Smooth muscle cell (in vitro differentiated cells): ENCODE measurements at regions not wholly inside any gene's neighbourhood (a gene's known extent, or its start where the extent isn't known, plus 50 kb on each side); places are given as distances from the start of the nearest gene placed in this dataset.

Source experiments
- DNase-seq: peaks from one replicate; lab custom pipeline; 2025; ENCODE audit not compliant: unreplicated experiment; lab: John Stamatoyannopoulos, UW
- H2AFZ ChIP-seq: fragments of 200-600 bp; sonication (generic); 2 replicates; pipeline ENCODE4 v1.6.0; 2016; ENCODE audit warnings: antibody characterized with exemption, low read depth, mild to moderate bottlenecking
- H3F3A ChIP-seq: fragments of 200-600 bp; sonication (generic); 2 replicates; pipeline ENCODE4 v1.6.0; 2017; ENCODE audit warnings: antibody characterized with exemption, low read depth
- H3K27ac ChIP-seq: fragments of 200-600 bp; sonication (generic); 2 replicates; pipeline ENCODE4 v1.5.1; 2016; ENCODE audit warnings: low read depth, mild to moderate bottlenecking
- H3K27me3 ChIP-seq: fragments of 200-600 bp; sonication (generic); 2 replicates; pipeline ENCODE4 v1.6.1; 2016; ENCODE audit warnings: low read depth, mild to moderate bottlenecking
- H3K36me3 ChIP-seq: fragments of 200-600 bp; sonication (generic); 2 replicates; pipeline ENCODE4 v1.5.1; 2016; ENCODE audit warnings: low read depth
- H3K4me1 ChIP-seq: fragments of 200-600 bp; sonication (generic); 2 replicates; pipeline ENCODE4 v1.5.1; 2016; ENCODE audit warnings: low read depth
- H3K4me2 ChIP-seq: fragments of 200-600 bp; sonication (generic); 2 replicates; pipeline ENCODE4 v1.6.0; 2016; ENCODE audit warnings: mild to moderate bottlenecking
- H3K4me3 ChIP-seq: fragments of 200-600 bp; sonication (generic); 2 replicates; pipeline ENCODE4 v1.5.1; 2016; ENCODE audit warnings: mild to moderate bottlenecking
- H3K79me2 ChIP-seq: fragments of 200-600 bp; sonication (generic); 2 replicates; pipeline ENCODE4 v1.6.0; 2016; ENCODE audit warnings: low read depth, mild to moderate bottlenecking
- H3K9ac ChIP-seq: fragments of 200-600 bp; sonication (generic); 2 replicates; pipeline ENCODE4 v1.6.0; 2016; ENCODE audit warnings: low read depth
- H3K9me3 ChIP-seq: fragments of 200-600 bp; sonication (generic); replicated peaks from 2 replicates; pipeline ENCODE4 v1.5.1; 2016; ENCODE audit warnings: low read depth
- H4K20me1 ChIP-seq: fragments of 200-600 bp; sonication (generic); 2 replicates; pipeline ENCODE4 v1.6.0; 2016; ENCODE audit warnings: low read depth
- CTCF ChIP-seq: fragments of 200-600 bp; sonication (generic); IDR thresholded peaks from 2 replicates; pipeline ENCODE4 v1.5.1; 2017; ENCODE audit warnings: borderline replicate concordance, mild to moderate bottlenecking, antibody characterized with exemption; ENCODE audit not compliant: insufficient read depth, poor library complexity, severe bottlenecking
- WGBS: methylation state at CpG from one replicate; pipeline ENCODE4 v1.1.7; 2016; ENCODE audit warnings: low lambda C conversion rate; 5-methylcytosine and 5-hydroxymethylcytosine counted together

- Histone ChIP-seq H3K79me2 (no peaks in the 10 kb centered on the region), H3K4me1 (peaks cover 13% of the 10 kb centered on the region), H3K4me2 (peak overlapping the region; percentile 64), H3K36me3 (no peaks in the 10 kb centered on the region), H2AFZ (no peak overlapping the region), H3K27me3 (no peaks in the 10 kb centered on the region), H3K9ac (no peak overlapping the region), H4K20me1 (no peaks in the 10 kb centered on the region), H3K9me3 (no peaks in the 10 kb centered on the region), H3K27ac (no peak overlapping the region), H3F3A (no peaks in the 10 kb centered on the region), H3K4me3 (no peak overlapping the region)
- no peak for TF ChIP-seq CTCF
- 43% methylated on average over 44 of the region's 45 CpGs for WGBS
- DNase-seq = no peak
Observed at GRCh38 chr6:156396791-156397418, 380.3 kb upstream of the ARID1B start.

DNA sequence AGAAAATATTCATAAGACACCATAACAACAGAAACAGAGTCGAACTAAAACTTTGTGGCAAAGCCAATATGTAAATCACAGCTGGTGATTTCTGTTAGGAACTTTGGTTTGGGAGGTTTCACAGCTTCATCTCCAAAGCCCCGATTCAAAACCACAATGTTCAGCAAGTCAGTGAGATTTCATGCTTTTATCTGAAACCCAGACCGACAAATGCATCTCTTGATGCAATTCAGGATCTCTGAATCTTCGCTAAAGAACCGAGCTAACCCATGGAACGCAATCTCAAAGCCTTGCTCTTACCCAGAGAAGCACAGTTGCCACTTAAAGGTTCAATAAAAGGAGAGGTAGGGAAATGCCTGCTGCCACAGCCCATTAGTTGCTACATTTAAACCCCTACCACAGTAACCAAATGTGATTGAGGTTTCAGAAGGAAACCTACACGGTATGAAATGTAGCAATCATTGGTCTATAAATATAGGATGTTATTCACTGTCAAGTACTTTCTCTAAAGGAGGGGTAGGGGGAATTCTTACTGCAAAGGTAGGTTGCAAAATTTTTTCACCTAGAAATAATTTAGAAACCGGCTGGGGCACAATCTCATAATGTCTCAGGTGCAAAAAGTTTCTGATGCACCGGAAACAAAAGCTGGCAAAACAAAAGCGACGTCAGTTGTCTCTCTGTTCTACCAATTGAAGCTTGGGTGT is 381.0 kb upstream of the ARID1B start:
- TF ChIP-seq CTCF = no peak
- no peak for DNase-seq
- no peaks in the 10 kb centered on the region for H3F3A ChIP-seq
- no peaks in the 10 kb centered on the region for H4K20me1 ChIP-seq
- H3K4me3 ChIP-seq = no peak overlapping the region
- no peaks in the 10 kb centered on the region for H3K27me3 ChIP-seq
- no peak overlapping the region for H2AFZ ChIP-seq
- H3K79me2 ChIP-seq = no peaks in the 10 kb centered on the region
- no peaks in the 10 kb centered on the region for H3K9me3 ChIP-seq
- no peak overlapping the region for H3K9ac ChIP-seq
- peaks cover 13% of the 10 kb centered on the region for H3K4me1 ChIP-seq
- H3K4me2 ChIP-seq = peak overlapping the region; percentile 64
- no peak overlapping the region for H3K27ac ChIP-seq
- H3K36me3 ChIP-seq = no peaks in the 10 kb centered on the region
- WGBS = 58% methylated on average over 11 of the region's 11 CpGs

DNA sequence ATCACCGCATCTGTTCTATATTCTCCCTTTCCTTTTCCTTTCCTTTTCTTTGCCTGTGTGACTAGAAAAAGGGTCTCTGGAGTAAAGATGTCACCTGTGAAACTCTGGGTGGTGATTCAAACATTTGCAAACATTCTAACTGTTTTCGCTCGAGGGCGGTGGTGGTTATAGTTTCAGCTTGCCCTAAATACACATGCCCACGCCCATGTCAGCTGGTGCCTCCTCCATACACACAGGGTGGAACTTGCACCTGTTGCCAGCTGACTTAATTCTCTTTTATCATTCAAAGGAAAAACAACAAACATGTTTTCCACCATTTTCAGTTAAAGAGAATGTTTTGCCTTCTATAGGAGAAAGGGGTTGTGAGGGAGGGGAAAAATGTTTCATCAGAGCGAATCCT is 381.9 kb upstream of the ARID1B start:
- Histone ChIP-seq H3K4me1 (peaks cover 16% of the 10 kb centered on the region), H3F3A (no peaks in the 10 kb centered on the region), H3K4me3 (no peak overlapping the region), H3K4me2 (no peak overlapping the region), H3K9ac (no peak overlapping the region), H3K79me2 (no peaks in the 10 kb centered on the region), H3K27me3 (no peaks in the 10 kb centered on the region), H3K9me3 (no peaks in the 10 kb centered on the region), H3K36me3 (no peaks in the 10 kb centered on the region), H3K27ac (no peak overlapping the region), H4K20me1 (no peaks in the 10 kb centered on the region), H2AFZ (no peak overlapping the region)
- 95% methylated on average over 6 of the region's 6 CpGs for WGBS
- DNase-seq = no peak
- TF ChIP-seq CTCF = no peak

- peaks cover 16% of the 10 kb centered on the region for H3K4me1 ChIP-seq
- 92% methylated on average over 4 of the region's 4 CpGs for WGBS
Observed at GRCh38 chr6:156392648-156393047, 384.5 kb upstream of the ARID1B start.

More at GRCh38 chr6:156392648-156393047, 384.5 kb upstream of the ARID1B start:
- no peak overlapping the region for H3K4me3 ChIP-seq
- no peak overlapping the region for H3K4me2 ChIP-seq
- no peak for DNase-seq
- H3K36me3 ChIP-seq = no peaks in the 10 kb centered on the region
- H3K79me2 ChIP-seq = no peaks in the 10 kb centered on the region
- H4K20me1 ChIP-seq = no peaks in the 10 kb centered on the region
- no peak overlapping the region for H2AFZ ChIP-seq
- no peak overlapping the region for H3K9ac ChIP-seq
- H3F3A ChIP-seq = no peaks in the 10 kb centered on the region
- no peaks in the 10 kb centered on the region for H3K27me3 ChIP-seq
- no peak for TF ChIP-seq CTCF
- no peak overlapping the region for H3K27ac ChIP-seq
- no peaks in the 10 kb centered on the region for H3K9me3 ChIP-seq
